Neural cell (in vitro differentiated cells): ENCODE measurements at regions not wholly inside any gene's neighbourhood (a gene's known extent, or its start where the extent isn't known, plus 50 kb on each side); places are given as distances from the start of the nearest gene placed in this dataset.

Source experiments
- H2AFZ ChIP-seq: fragments of 200-600, 300-800 bp; sonication (generic), shearing (Covaris generic); 2 replicates; pipeline ENCODE4 v1.6.0; 2014; ENCODE audit warnings: low read depth, mild to moderate bottlenecking, antibody characterized with exemption, low read length, moderate library complexity
- H3F3A ChIP-seq: fragments of 200-600 bp; shearing (Covaris generic); 2 replicates; pipeline ENCODE4 v1.6.1; 2016; ENCODE audit warnings: mild to moderate bottlenecking, moderate library complexity, mixed read lengths, antibody characterized with exemption, low read length; ENCODE audit not compliant: insufficient read depth, poor library complexity, severe bottlenecking
- H3K27ac ChIP-seq: fragments of 200-600, 300-800 bp; sonication (generic), shearing (Covaris generic); 2 replicates; pipeline ENCODE4 v1.5.1; 2014; ENCODE audit warnings: mild to moderate bottlenecking, low read length, moderate library complexity
- H3K27me3 ChIP-seq: fragments of 300-800, 200-600 bp; sonication (generic), shearing (Covaris generic); 2 replicates; pipeline ENCODE4 v1.6.0; 2014; ENCODE audit warnings: mild to moderate bottlenecking, low read depth, low read length, moderate library complexity; ENCODE audit not compliant: insufficient read depth
- H3K36me3 ChIP-seq: fragments of 300-800, 200-600 bp; sonication (generic), shearing (Covaris generic); 2 replicates; pipeline ENCODE4 v1.5.1; 2014; ENCODE audit warnings: mild to moderate bottlenecking, antibody characterized with exemption, low read length, moderate library complexity; ENCODE audit not compliant: insufficient read depth
- H3K4me2 ChIP-seq: fragments of 300-800, 200-600 bp; sonication (generic), shearing (Covaris generic); 2 replicates; pipeline ENCODE4 v1.6.0; 2014; ENCODE audit warnings: mild to moderate bottlenecking, low read length
- H3K4me3 ChIP-seq: fragments of 300-800, 200-600 bp; sonication (generic), shearing (Covaris generic); 2 replicates; pipeline ENCODE4 v1.5.1; 2014; ENCODE audit warnings: mild to moderate bottlenecking, low read length, moderate library complexity
- H3K79me2 ChIP-seq: fragments of 200-600 bp; shearing (Covaris generic); replicated peaks from 2 replicates; pipeline ENCODE4 v1.6.0; 2014; ENCODE audit warnings: mild to moderate bottlenecking, low read length, moderate library complexity; ENCODE audit not compliant: insufficient read depth
- H3K9ac ChIP-seq: fragments of 300-800, 200-600 bp; sonication (generic), shearing (Covaris generic); 2 replicates; pipeline ENCODE4 v1.6.1; 2016; ENCODE audit warnings: mild to moderate bottlenecking, low read length, mixed read lengths
- H3K9me2 ChIP-seq: fragments of 200-600 bp; shearing (Covaris generic); 2 replicates; pipeline ENCODE4 v1.6.1; 2016; ENCODE audit warnings: mild to moderate bottlenecking, low read length, mixed read lengths; ENCODE audit not compliant: insufficient read depth
- H3K9me3 ChIP-seq: fragments of 200-600, 300-800 bp; sonication (generic), shearing (Covaris generic); 2 replicates; pipeline ENCODE4 v1.6.1; 2016; ENCODE audit warnings: mild to moderate bottlenecking, mixed run types, low read length, moderate library complexity, mixed read lengths
- H4K20me1 ChIP-seq: fragments of 200-600 bp; shearing (Covaris generic); 2 replicates; pipeline ENCODE4 v1.6.1; 2016; ENCODE audit warnings: mild to moderate bottlenecking, mixed run types; ENCODE audit not compliant: insufficient read depth
- CTCF ChIP-seq: fragments of 450-650 bp; IDR thresholded peaks from 2 replicates; pipeline ENCODE4 v1.5.1; 2014; ENCODE audit warnings: antibody characterized with exemption, mild to moderate bottlenecking, moderate library complexity; ENCODE audit not compliant: poor library complexity, severe bottlenecking
- EP300 ChIP-seq: fragments of 450-650 bp; conservative IDR thresholded peaks from 2 replicates; pipeline ENCODE4 v1.6.1; 2014; ENCODE audit warnings: antibody characterized with exemption, mild to moderate bottlenecking, moderate library complexity; ENCODE audit not compliant: poor library complexity, severe bottlenecking
- MXI1 ChIP-seq: fragments of 450-650 bp; conservative IDR thresholded peaks from 2 replicates; pipeline ENCODE4 v1.6.1; 2014; ENCODE audit warnings: antibody characterized with exemption, mild to moderate bottlenecking; ENCODE audit not compliant: poor library complexity, severe bottlenecking
- POLR2AphosphoS5 ChIP-seq: IDR thresholded peaks from 2 replicates; pipeline ENCODE4 v1.6.1; 2012
- RAD21 ChIP-seq: fragments of 450-650 bp; conservative IDR thresholded peaks from 2 replicates; pipeline ENCODE4 v1.6.1; 2014; ENCODE audit warnings: antibody characterized with exemption, mild to moderate bottlenecking, moderate library complexity
- REST ChIP-seq: IDR thresholded peaks from 2 replicates; pipeline ENCODE4 v1.6.1; 2012; ENCODE audit warnings: borderline replicate concordance
- SMC3 ChIP-seq: fragments of 450-650 bp; conservative IDR thresholded peaks from 2 replicates; pipeline ENCODE4 v1.6.1; 2014; ENCODE audit warnings: antibody characterized with exemption, mild to moderate bottlenecking, moderate library complexity; ENCODE audit not compliant: poor library complexity
- TAF1 ChIP-seq: IDR thresholded peaks from 2 replicates; pipeline ENCODE4 v1.6.1; 2012; ENCODE audit warnings: low read depth

GRCh38 chr1:17895401-17895800, 140.3 kb downstream of the ACTL8 start:
- Histone ChIP-seq H3K79me2 (no peaks in the 10 kb centered on the region), H3K27me3 (no peaks in the 10 kb centered on the region), H3K4me3 (no peak overlapping the region), H3K9me2 (no peaks in the 10 kb centered on the region), H3K4me2 (no peak overlapping the region), H3K9me3 (no peaks in the 10 kb centered on the region), H3K36me3 (no peaks in the 10 kb centered on the region), H3K27ac (no peak overlapping the region), H3K9ac (no peak overlapping the region), H3F3A (no peaks in the 10 kb centered on the region), H2AFZ (no peak overlapping the region), H4K20me1 (no peaks in the 10 kb centered on the region)
- TF ChIP-seq SMC3 (no peak), POLR2AphosphoS5 (no peak), TAF1 (no peak), CTCF (no peak), EP300 (no peak), RAD21 (no peak), MXI1 (no peak)

GRCh38 chr1:17895986-17896385, 140.9 kb downstream of the ACTL8 start:
- H3K4me3 ChIP-seq, result no peak overlapping the region
- no peaks in the 10 kb centered on the region for H3F3A ChIP-seq
- H3K9me3 ChIP-seq, result no peaks in the 10 kb centered on the region
- no peaks in the 10 kb centered on the region for H3K27me3 ChIP-seq
- no peak overlapping the region for H3K4me2 ChIP-seq
- H3K79me2 ChIP-seq, result no peaks in the 10 kb centered on the region
- no peak overlapping the region for H3K27ac ChIP-seq
- no peaks in the 10 kb centered on the region for H4K20me1 ChIP-seq
- H2AFZ ChIP-seq, result no peak overlapping the region
- no peak overlapping the region for H3K9ac ChIP-seq
- H3K36me3 ChIP-seq, result no peaks in the 10 kb centered on the region
- no peaks in the 10 kb centered on the region for H3K9me2 ChIP-seq
- TF ChIP-seq SMC3, result no peak
- TF ChIP-seq REST, result no peak

- Histone ChIP-seq H3K36me3 (no peaks in the 10 kb centered on the region), H3F3A (no peaks in the 10 kb centered on the region), H2AFZ (no peak overlapping the region), H4K20me1 (no peaks in the 10 kb centered on the region), H3K79me2 (no peaks in the 10 kb centered on the region), H3K9me2 (no peaks in the 10 kb centered on the region), H3K4me2 (no peak overlapping the region), H3K9ac (no peak overlapping the region), H3K4me3 (no peak overlapping the region), H3K27me3 (no peaks in the 10 kb centered on the region), H3K9me3 (no peaks in the 10 kb centered on the region), H3K27ac (no peak overlapping the region)
- TF ChIP-seq RAD21 (no peak), CTCF (no peak), EP300 (no peak), SMC3 (no peak), TAF1 (no peak), POLR2AphosphoS5 (no peak), REST (no peak)
Observed at GRCh38 chr1:17903386-17903785, 148.3 kb downstream of the ACTL8 start.
